Naive thymus-derived CD4-positive, alpha-beta T cell (primary cell): ENCODE measurements at regions not wholly inside any gene's neighbourhood (a gene's known extent, or its start where the extent isn't known, plus 50 kb on each side); places are given as distances from the start of the nearest gene placed in this dataset.

Source experiments
- ATAC-seq: fragments of 150-1000 bp; cut with Tn5 transposase; 2 replicates; pipeline ENCODE4 v1.10.0; 2021; ENCODE audit warnings: mild to moderate bottlenecking, moderate library complexity
- CTCF ChIA-PET: fragments of 350-600 bp; sonication (Branson Sonifier 250); formaldehyde crosslinking; loops from one replicate; lab custom pipeline; 2021; ENCODE audit warnings: antibody characterized with exemption; lab: Charles Lee
- POLR2A ChIA-PET: fragments of 350-600 bp; sonication (Branson Sonifier 250); formaldehyde crosslinking; loops from one replicate; lab custom pipeline; 2021; ENCODE audit warnings: antibody characterized with exemption, inconsistent platforms; lab: Charles Lee
- DNase-seq, 9 donors: peaks; one replicate each; pipeline versions ENCODE4 v3.0.0 to v3.0.0-alpha.2; 2020 to 2022; ENCODE audit warnings: mixed read lengths in 1 of 9
- H3K27ac ChIP-seq: one replicate; pipeline ENCODE4 v1.7.0; 2013; ENCODE audit warnings: mild to moderate bottlenecking, low read depth, low read length, moderate library complexity
- H3K27me3 ChIP-seq, 2 donors: one replicate each; pipeline ENCODE4 v1.7.0; 2013; ENCODE audit warnings: low read length in 2 of 2, mild to moderate bottlenecking in 2 of 2, moderate library complexity in 2 of 2; ENCODE audit not compliant: control insufficient read depth in 2 of 2, insufficient read depth in 2 of 2
- H3K36me3 ChIP-seq, 3 experiments: 1 replicate in 2 of 3; 2 replicates in 1 of 3; pipeline ENCODE4 v1.7.0; 2013; ENCODE audit warnings: low read length in 3 of 3, mild to moderate bottlenecking in 3 of 3, moderate library complexity in 1 of 3; ENCODE audit not compliant: insufficient read depth in 3 of 3, control insufficient read depth in 2 of 3
- H3K4me1 ChIP-seq, 2 donors: one replicate each; pipeline ENCODE4 v1.7.0; 2013; ENCODE audit warnings: low read length in 2 of 2, mild to moderate bottlenecking in 2 of 2, moderate library complexity in 1 of 2; ENCODE audit not compliant: control insufficient read depth in 2 of 2, insufficient read depth in 2 of 2
- H3K4me3 ChIP-seq: 2 replicates; pipeline ENCODE4 v1.7.0; 2013; ENCODE audit warnings: mild to moderate bottlenecking, low read length
- H3K9me3 ChIP-seq, 3 experiments: 1 replicate in 2 of 3; 2 replicates in 1 of 3; pipeline ENCODE4 v1.7.0; 2013; ENCODE audit warnings: low read length in 3 of 3; ENCODE audit not compliant: control insufficient read depth in 2 of 3
- H3K27ac Mint-ChIP-seq, 9 donors: one replicate each; pipeline ENCODE4 v1.8.0; 2020 to 2022; ENCODE audit warnings: mixed read lengths in 9 of 9, mild to moderate bottlenecking in 8 of 9, moderate library complexity in 5 of 9, inconsistent platforms in 2 of 9
- H3K27me3 Mint-ChIP-seq, 5 donors: one replicate each; pipeline ENCODE4 v1.8.0; 2021 to 2022; ENCODE audit warnings: mixed read lengths in 5 of 5, mild to moderate bottlenecking in 1 of 5
- H3K36me3 Mint-ChIP-seq, 5 donors: one replicate each; pipeline ENCODE4 v1.8.0; 2020 to 2022; ENCODE audit warnings: mixed read lengths in 5 of 5, mild to moderate bottlenecking in 3 of 5, inconsistent platforms in 1 of 5
- H3K4me1 Mint-ChIP-seq, 7 donors: one replicate each; pipeline ENCODE4 v1.8.0; 2020 to 2022; ENCODE audit warnings: mixed read lengths in 7 of 7, mild to moderate bottlenecking in 3 of 7, inconsistent platforms in 1 of 7
- H3K4me3 Mint-ChIP-seq, 10 donors: one replicate each; pipeline ENCODE4 v1.8.0; 2020 to 2022; ENCODE audit warnings: mild to moderate bottlenecking in 10 of 10, mixed read lengths in 10 of 10, moderate library complexity in 6 of 10, inconsistent platforms in 2 of 10
- H3K9me3 Mint-ChIP-seq, 11 donors: one replicate each; pipeline ENCODE4 v1.8.0; 2020 to 2022; ENCODE audit warnings: mixed read lengths in 11 of 11, mild to moderate bottlenecking in 4 of 11, inconsistent platforms in 1 of 11, moderate library complexity in 1 of 11
- intact Hi-C, 2 donors: fragments of 100-400 bp; cut with micrococcal nuclease; formaldehyde crosslinking; loops; one replicate each; pipeline ENCODE4 v1.15.1; 2023

DNA sequence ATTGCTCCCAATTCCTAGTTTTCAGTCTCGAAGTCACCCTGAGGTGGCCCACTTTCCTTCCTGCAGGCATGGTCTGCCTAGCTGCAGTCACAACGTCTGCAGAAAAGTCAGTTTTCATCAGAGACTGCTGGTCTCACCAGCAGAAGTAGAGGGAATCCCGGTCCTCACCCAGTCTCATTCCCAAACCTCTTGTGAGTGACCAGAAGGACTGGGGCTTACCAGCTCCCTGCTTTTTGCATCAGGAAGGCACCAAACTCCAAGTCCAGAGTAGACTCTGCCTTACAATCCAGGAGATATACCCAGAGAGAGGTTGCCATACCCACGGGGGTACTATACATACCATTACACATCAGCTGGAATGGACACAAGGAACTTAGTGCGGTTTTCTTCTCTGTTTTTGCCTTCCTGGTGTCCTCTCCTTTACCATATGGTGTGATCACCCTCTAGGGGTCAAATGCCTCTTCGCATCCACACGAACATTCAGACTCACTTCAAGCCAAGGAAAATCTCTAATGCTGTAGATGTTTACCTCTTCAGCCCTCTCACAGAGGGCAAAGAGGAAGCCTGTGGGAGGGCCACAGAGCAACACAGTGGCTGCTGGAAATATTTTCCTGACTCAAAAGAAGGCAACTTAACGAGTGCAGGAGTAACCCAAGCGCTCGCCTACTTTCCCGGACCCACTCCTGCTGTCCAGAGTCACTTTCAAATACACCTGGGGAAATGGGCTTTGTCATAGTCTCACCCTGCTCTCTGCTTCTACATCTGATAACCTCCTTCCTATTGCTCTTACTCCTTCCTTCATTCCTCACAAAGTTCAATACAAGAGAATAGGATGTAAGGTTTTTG is 220.9 kb downstream of the C7orf25 start:
- peak in 1 of 9 donors; percentile 3 for DNase-seq
- Histone ChIP-seq H3K27me3 (no peaks in the 10 kb centered on the region), H3K9me3 (no peaks in the 10 kb centered on the region), H3K4me3 (no peak overlapping the region), H3K36me3 (no peaks in the 10 kb centered on the region), H3K27ac (no peak overlapping the region), H3K4me1 (no peaks in the 10 kb centered on the region)
- peaks cover 0 to 3% (median 0%) of the 10 kb centered on the region in 11 donors for H3K9me3 Mint-ChIP-seq
- no peak for ATAC-seq
- ChIA-PET CTCF (no interaction called here), POLR2A (no interaction called here)
- peak overlapping the region in 1 of 9 donors; percentile 27 for H3K27ac Mint-ChIP-seq
- no peaks in the 10 kb centered on the region for H3K36me3 Mint-ChIP-seq
- H3K27me3 Mint-ChIP-seq, result peaks cover 0 to 23% (median 4%) of the 10 kb centered on the region in 5 donors
- no peak overlapping the region for H3K4me3 Mint-ChIP-seq
- intact Hi-C loops, result no loop called here
- no peaks in the 10 kb centered on the region for H3K4me1 Mint-ChIP-seq

DNA sequence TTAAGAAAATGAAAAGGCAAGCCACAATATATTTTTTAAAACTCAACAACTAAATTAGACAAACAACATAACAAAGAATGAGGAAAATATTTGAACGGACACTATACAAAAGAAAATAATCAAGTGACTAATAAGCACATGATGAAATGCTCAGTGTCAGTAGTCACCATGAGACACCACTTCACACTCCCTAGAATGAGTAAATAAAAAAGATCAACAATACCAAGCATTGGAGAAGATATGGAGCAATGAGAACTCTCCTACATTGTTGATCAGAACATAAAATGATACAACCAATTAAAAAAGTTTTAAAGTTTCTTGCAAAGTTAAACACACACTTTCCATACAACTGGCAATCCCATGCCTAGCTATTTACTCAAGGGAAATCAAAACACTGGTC is 222.2 kb downstream of the C7orf25 start:
- ATAC-seq (no peak), DNase-seq (no peak)
- Mint-ChIP-seq H3K36me3 (no peaks in the 10 kb centered on the region), H3K9me3 (peaks cover 0 to 5% (median 0%) of the 10 kb centered on the region in 11 donors), H3K27ac (no peak overlapping the region), H3K4me1 (no peaks in the 10 kb centered on the region), H3K27me3 (peaks cover 0 to 33% (median 7%) of the 10 kb centered on the region in 5 donors), H3K4me3 (no peak overlapping the region)
- Histone ChIP-seq H3K27me3 (no peaks in the 10 kb centered on the region), H3K36me3 (no peaks in the 10 kb centered on the region), H3K27ac (no peak overlapping the region), H3K4me3 (no peak overlapping the region), H3K4me1 (no peaks in the 10 kb centered on the region), H3K9me3 (no peaks in the 10 kb centered on the region)
- CTCF ChIA-PET, result no interaction called here
- POLR2A ChIA-PET, result no interaction called here
- intact Hi-C loops, result no loop called here

DNA sequence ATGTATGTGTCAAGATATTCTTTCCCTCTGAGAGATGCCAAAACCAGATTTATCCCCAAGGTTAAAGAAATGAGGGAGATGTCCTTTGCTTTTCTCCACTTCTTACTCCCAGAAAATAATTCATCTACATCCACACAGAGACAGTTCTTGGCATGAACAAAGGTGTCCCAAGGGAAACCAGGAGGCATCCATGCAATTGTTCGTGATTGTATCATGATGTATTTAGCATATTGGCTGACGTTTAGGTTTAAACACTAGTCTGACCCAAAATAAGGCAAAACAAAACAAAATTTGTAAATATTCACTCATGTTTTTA is 223.9 kb downstream of the C7orf25 start:
- ChIA-PET CTCF (interaction anchor here (0.7 kb wide), 1 partner anchor 14 kb away, joined by 3 read pairs; no protein-coding TSS in a partner anchor), POLR2A (no interaction called here)
- no peaks in the 10 kb centered on the region for H3K27me3 ChIP-seq
- no peaks in the 10 kb centered on the region for H3K9me3 ChIP-seq
- peaks cover 0 to 6% (median 0%) of the 10 kb centered on the region in 5 donors for H3K36me3 Mint-ChIP-seq
- H3K27ac ChIP-seq, result no peak overlapping the region
- peaks cover 0 to 32% (median 13%) of the 10 kb centered on the region in 5 donors for H3K27me3 Mint-ChIP-seq
- H3K27ac Mint-ChIP-seq, result no peak overlapping the region
- H3K4me3 Mint-ChIP-seq, result no peak overlapping the region
- intact Hi-C loops, result no loop called here
- no peak overlapping the region for H3K4me3 ChIP-seq
- no peaks in the 10 kb centered on the region for H3K36me3 ChIP-seq
- ATAC-seq (no peak), DNase-seq (no peak)
- peaks cover 0 to 14% (median 2%) of the 10 kb centered on the region in 11 donors for H3K9me3 Mint-ChIP-seq
- H3K4me1 Mint-ChIP-seq, result no peaks in the 10 kb centered on the region
- no peaks in the 10 kb centered on the region for H3K4me1 ChIP-seq

DNA sequence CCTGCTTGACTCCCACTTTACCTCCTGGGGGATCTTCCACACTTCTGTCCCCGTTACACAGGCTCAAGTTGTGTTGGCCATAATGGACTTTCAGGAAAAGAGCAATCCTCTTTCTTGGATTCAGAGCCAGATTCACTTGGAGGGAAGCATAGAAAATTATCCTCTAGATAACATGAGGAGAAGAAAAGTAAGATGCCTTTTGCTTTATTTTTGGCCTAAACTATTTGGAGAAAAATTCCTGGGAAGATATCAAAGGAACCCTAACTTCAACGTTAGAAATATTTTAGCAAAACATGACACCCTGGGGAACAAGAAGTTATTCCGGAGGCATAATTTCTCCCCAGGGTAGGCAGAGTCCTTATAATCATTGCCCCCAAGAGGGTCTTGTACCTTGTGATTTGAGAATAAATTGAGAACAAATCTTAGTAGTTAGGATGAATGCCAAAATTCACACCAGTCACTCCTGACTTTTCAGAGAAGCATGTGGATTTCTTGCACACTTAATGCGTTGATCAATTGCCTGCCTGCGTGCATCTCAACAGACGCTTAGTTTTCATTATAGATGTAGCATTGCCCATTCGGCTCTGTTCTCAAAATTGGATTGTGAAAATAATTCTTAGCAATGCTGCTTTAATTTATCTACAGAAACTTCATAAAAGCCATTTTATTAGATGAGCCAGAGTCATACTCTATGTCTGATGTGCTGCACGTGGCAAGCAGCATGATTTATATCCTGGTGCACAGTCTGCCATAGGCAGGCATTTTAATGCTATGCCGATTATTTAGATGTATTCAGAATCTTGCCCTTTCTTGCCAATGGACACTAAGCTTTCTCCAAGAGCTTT is 224.4 kb downstream of the C7orf25 start:
- no peaks in the 10 kb centered on the region for H3K27me3 ChIP-seq
- no peak overlapping the region for H3K27ac ChIP-seq
- POLR2A ChIA-PET, result no interaction called here
- H3K4me1 Mint-ChIP-seq, result no peaks in the 10 kb centered on the region
- intact Hi-C loops, result no loop called here
- peaks cover 0 to 6% (median 0%) of the 10 kb centered on the region in 5 donors for H3K36me3 Mint-ChIP-seq
- H3K9me3 ChIP-seq, result no peaks in the 10 kb centered on the region
- H3K4me3 Mint-ChIP-seq, result no peak overlapping the region
- no peak for DNase-seq
- no peak overlapping the region for H3K27ac Mint-ChIP-seq
- CTCF ChIA-PET, result interaction anchor here (0.7 kb wide), 1 partner anchor 15 kb away, joined by 3 read pairs; no protein-coding TSS in a partner anchor
- H3K27me3 Mint-ChIP-seq, result peaks cover 0 to 27% (median 13%) of the 10 kb centered on the region in 5 donors
- no peaks in the 10 kb centered on the region for H3K4me1 ChIP-seq
- no peak overlapping the region for H3K4me3 ChIP-seq
- ATAC-seq, result no peak
- peaks cover 0 to 14% (median 2%) of the 10 kb centered on the region in 11 donors for H3K9me3 Mint-ChIP-seq
- H3K36me3 ChIP-seq, result no peaks in the 10 kb centered on the region

DNA sequence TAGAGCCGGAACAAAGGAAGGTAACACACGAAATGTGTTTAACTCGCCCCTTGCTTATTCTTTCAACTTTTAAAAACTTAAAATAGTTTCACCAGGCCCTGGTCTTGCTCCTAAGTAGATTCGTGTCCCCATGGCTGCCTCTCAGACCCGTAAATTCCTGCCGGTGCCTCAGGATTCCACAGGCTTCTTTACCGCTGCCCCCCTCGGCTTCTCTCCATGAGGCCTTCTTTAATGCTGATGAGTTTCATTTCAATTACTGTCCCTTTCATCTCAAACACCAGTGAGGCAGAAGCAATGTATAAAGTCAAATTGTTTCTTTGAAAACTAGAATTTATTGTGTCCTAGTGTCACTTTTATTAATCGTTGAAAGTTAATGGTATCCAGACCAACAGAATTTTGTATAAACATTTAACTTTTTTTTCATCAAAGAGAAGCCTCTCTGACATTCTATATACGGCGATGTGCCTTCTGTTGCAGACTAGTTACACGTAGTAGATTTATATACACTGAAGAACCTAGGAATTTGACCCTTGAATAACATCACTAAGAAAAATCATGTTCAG is 225.2 kb downstream of the C7orf25 start:
- Histone ChIP-seq H3K4me1 (no peaks in the 10 kb centered on the region), H3K4me3 (no peak overlapping the region), H3K36me3 (no peaks in the 10 kb centered on the region), H3K27ac (no peak overlapping the region), H3K9me3 (no peaks in the 10 kb centered on the region), H3K27me3 (no peaks in the 10 kb centered on the region)
- Mint-ChIP-seq H3K9me3 (peaks cover 0 to 14% (median 2%) of the 10 kb centered on the region in 11 donors), H3K36me3 (peaks cover 0 to 6% (median 0%) of the 10 kb centered on the region in 5 donors), H3K4me3 (no peak overlapping the region), H3K4me1 (no peaks in the 10 kb centered on the region), H3K27me3 (peaks cover 0 to 25% (median 13%) of the 10 kb centered on the region in 5 donors), H3K27ac (no peak overlapping the region)
- ATAC-seq (no peak), DNase-seq (no peak)
- CTCF ChIA-PET, result no interaction called here
- POLR2A ChIA-PET, result no interaction called here
- intact Hi-C loops, result no loop called here

DNA sequence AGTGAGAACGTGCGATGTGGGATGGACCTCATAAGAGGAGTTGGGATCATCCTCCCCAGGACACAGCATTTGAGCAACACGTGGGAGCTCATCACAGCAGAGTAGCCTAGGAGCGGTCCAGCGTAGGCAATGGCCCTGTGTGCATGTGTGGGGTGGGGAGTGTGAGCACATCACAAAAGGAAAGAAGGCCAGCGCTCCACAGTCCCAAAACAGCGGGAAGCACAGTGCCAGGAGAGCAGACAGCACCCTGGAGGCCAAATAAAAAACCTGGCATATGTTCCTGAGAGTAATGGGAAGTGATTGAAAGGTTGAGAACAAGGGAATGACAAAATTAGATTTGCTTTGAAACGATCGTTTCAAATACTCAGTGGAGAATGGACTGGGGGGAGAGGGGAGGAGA is 226.0 kb downstream of the C7orf25 start:
- DNase-seq, result no peak
- Histone ChIP-seq H3K4me1 (no peaks in the 10 kb centered on the region), H3K27ac (no peak overlapping the region), H3K27me3 (no peaks in the 10 kb centered on the region), H3K36me3 (no peaks in the 10 kb centered on the region), H3K4me3 (no peak overlapping the region), H3K9me3 (no peaks in the 10 kb centered on the region)
- ChIA-PET POLR2A (no interaction called here), CTCF (no interaction called here)
- H3K4me3 Mint-ChIP-seq, result no peak overlapping the region
- no peak overlapping the region for H3K27ac Mint-ChIP-seq
- peaks cover 0 to 14% (median 2%) of the 10 kb centered on the region in 11 donors for H3K9me3 Mint-ChIP-seq
- H3K27me3 Mint-ChIP-seq, result peaks cover 0 to 25% (median 13%) of the 10 kb centered on the region in 5 donors
- no peaks in the 10 kb centered on the region for H3K4me1 Mint-ChIP-seq
- intact Hi-C loops, result no loop called here
- peaks cover 0 to 6% (median 0%) of the 10 kb centered on the region in 5 donors for H3K36me3 Mint-ChIP-seq
- no peak for ATAC-seq
